ENCODE measurements at regions not wholly inside any gene's neighbourhood (a gene's known extent, or its start where the extent isn't known, plus 50 kb on each side); places are given as distances from the start of the nearest gene placed in this dataset.
"Not testable (repeated sequence)": the region's sequence is repeated elsewhere in the genome, so short reads cannot be mapped to it uniquely, and the experiment has no call there.

DNA sequence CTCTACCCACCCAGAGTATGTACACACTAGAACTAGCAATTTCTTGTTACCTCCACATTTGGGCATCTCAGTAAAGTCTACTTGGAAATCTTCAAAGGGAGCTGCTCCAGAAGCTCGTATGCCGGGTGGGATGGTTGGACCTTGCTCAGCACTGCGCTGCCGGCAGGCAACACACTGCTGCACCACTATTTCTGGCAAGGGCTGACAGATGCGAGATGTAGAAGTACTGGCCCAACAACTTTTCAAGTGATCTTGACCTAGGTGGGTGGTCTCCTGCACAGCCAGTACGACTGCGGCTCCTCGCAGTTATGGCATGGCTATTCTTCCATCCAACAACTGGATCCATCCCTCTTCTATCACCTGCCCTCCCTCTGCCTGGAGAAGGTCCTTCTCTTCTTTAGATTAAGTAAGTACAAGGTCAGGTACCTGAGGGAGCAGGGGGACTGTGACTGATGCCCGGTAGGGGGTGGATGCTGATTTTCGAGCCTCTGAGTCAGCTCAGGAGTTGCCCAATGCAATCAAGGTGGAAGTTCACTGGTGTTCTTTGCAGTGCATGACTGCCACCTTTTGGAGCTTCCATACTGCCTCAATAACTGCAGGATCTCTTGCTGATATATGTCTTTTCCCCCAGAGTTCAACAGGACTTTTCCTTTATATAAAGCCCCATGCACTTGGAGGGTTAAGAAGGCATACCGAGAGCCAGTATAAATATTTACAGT lies 100.4 kb upstream of the SLC1A4 start:
- DNase-seq = no peak

DNA sequence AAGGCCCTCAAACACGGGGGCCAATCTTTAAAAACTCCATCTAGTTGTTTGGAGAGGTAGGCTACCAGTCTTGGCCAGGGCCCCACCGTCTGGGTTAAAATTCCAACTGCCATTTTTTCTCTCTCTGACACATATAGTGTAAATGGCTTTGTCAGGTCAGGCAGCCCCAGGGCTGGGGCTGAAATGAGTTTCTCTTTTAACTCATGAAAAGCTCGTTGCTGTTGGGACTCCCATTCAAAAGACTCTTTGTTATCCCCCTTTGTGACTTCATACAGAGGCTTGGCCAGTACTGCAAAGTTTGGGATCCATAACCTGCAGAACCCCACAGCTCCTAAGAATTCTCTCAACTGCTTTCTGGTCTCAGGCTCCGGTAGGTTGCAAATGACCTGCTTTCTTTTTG lies 99.4 kb upstream of the SLC1A4 start:
- no peak for DNase-seq

DNA sequence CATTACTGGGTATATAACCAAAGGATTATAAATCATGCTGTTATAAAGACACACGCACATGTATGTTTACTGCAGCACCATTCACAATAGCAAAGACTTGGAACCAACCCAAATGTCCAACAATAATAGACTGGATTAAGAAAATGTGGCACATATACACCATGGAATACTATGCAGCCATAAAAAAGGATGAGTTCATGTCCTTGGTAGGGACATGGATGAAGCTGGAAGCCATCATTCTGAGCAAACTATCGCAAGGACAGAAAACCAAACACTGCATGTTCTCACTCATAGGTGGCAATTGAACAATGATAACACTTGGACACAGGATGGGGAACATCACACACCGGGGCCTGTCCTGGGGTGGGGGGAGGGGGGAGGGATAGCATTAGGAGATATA lies 92.6 kb upstream of the SLC1A4 start:
- DNase-seq = not testable (repeated sequence)

DNA sequence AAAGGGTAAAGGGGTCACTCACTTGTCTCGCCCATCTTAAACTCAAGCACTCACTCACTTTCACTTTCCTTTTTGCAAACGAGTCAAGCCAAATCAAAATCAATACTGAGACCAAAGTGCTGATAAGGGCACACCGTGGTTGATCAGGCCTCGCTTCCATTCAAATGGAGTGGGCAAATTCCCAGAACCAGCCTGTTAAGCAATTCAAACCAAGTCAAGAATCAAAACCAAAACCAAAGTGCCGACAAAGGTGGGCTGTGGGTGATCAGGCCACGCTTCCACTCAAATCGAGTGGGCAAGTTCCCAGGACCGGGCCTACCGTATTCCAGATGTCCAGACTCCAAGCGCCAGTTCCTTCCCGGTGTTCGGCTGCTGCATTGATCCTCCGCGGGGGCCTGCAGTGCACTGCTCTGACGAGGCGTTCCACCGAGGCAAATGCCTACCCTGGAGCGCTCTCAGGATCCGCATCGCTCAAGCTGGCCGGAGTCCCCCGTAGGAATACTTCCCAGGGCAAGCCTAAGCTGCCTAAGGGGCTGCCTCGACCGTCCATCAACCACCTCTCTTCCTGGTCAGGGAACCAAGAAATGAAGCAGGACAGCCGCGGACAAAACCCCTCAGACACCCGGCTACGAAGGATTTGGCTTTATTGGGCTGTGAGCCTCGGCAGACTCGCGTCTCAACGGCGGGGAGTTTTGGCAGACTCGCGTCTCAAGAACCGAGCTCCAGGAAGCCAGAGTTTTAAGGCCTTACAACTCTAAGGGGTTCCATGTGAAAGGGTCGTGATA lies 89.9 kb upstream of the SLC1A4 start:
- DNase-seq = no peak

DNA sequence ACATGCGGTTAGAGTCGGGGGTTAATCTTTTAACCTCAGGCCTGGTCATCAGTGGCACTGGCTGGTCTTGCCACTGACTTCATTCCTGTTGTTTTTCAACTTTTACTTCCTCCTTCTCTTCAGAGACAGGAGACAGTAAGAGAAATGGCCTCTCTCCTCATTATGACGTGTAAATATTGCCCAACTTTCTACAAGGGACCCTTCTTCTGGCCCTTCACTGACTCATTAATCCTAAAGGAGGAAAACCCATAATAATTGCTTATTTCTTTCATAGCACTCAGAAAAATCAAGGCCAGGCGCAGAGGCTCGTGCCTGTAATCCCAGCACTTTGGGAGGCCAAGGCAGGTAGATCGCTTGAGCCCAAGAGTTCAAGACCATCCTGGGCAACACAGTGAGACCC lies 89.3 kb upstream of the SLC1A4 start:
- not testable (repeated sequence) for DNase-seq

DNA sequence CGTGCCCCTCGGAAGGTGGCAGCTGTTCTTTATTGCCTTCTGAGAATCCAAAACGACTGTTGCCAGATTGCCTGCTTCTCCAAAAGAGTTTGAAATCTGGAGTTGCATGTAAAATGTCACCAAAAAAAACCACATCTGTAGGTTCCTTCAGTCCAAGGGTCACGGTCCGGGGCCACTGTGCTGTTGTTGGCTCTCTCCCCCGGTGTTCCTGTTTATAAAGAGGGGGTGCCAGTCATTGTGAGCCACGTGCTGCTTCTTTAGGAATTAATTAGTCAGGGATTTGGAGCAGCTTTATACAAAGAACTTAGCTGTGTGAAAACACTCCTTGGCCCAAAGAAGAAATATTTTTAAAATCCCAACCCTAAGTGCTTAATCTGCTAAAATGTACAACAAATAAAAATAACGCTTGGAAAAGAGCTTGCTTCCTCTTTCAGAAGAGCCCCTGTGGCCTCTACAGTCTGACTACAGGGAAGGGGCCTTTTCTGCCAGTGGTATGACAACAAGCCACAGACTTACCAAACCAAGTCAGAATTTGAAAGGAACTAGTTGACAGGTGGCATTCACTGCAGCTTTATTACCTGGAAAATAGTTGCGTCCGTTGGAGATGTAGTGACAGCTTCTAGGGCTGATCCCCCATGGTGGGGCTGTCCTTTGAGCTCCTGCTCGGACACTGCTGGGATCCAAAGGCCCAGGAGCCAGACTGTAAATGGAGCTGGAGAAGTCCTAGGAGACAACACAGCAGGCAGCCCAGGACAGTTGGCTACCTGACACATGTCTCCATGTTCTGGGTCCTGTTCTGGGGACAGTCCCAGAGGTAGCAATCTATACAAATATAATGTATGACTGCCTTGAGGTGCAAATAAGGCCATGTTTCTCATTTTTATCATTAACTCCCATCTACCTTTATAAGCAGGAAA lies 84.5 kb upstream of the SLC1A4 start:
- peak; percentile 40 for DNase-seq

DNA sequence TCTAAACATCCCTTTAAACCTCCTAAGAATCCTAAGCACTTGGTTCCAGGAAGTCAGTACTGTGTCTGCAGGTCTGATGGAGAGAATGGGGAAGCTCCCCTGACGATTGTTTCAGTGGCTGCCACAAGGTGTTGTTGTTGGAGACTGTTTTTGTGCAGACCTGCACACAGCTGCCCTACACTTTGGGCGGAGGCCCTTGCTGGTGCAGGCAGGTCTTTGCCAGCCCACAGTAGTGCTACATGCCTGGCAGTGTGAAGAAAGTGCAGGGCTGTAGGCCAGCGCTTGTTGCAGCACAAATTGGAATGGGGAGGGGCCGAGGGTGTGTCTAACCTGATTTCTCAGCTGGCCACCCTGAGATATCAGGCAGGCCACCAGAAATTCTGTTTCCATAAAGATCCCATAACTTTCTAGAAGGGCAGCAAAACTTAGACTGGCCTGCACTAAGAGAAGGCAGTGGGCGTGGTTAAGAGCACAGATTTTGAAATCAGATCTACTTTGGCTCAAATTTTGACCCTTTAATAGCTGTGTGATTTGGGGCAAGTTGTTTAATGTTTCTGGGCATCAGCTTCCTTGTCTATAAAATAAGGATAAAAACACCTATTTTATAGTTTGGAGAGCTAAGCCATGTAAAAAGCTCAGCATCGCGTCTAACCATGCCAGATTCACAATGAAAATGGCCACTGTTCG lies 83.7 kb upstream of the SLC1A4 start:
- no peak for DNase-seq

DNA sequence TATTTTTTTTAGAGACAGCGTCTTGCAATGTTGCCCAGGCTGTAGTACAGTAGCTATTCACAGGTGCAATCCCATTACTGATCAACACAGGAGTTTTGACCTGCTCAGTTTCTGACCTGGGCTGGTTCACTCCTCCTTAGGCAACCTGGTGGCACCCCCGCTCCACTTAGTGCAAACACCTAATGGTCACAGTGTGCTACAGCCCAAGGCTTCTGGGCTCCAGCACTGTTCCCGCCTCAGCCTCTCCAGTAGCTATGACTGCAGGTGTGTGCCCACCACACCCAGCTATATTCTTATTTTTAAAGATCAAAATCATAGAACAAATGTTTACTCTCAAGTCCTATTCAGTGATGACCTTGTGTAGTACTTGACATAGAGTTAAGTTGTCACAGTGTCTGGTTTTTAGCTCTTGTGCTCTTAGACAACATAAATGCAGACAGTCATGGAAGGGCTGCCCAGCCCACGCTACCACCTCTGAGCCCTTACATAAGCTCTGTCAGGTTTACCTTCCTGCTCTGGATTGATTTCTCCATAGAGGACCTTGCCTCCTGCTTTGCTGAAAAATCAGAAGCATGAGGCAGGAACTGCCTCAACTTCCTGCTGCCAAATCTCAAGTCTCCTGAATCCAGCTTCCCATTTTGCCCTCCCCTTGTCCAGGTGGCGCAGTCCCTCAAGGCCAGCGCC lies 82.2 kb upstream of the SLC1A4 start:
- DNase-seq = no peak

DNA sequence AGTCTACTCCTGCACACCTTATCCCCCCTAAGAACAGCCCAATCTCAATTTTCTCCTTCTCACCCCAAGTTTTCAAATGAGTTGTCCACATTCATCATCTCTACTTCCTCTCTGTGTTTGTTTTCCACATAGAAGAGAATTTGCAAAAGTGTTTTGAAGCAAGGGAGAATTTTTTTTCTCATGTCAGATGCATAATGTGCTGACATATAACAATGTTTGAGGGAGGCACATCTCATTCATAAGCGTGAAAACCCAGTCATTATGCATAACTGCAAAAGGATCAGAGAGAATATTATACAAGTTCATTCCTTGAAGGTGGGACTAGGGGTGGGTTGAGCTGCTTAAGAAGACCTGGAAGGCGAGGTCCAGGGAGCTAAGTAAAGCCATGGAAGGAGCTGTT lies 80.8 kb upstream of the SLC1A4 start:
- no peak for DNase-seq

DNA sequence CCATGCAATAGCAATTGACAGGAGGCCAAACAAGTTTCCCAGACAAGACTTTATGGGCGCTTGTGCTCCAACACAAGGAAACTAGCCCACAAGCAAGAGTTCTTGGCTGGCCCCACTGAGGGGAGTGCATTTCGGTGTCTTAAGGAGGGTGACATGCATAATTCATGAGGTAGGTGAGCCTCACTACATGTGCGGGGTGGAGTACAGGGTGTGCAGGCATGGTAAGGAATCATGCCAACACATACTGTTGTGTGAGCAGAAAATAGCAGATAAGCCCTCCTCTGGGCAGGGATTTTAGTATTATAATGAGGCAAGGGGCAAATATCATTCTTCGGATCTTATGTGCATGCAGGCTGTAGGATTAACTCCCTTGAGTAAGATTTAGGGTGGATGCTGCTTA lies 78.7 kb upstream of the SLC1A4 start:
- DNase-seq = no peak

DNA sequence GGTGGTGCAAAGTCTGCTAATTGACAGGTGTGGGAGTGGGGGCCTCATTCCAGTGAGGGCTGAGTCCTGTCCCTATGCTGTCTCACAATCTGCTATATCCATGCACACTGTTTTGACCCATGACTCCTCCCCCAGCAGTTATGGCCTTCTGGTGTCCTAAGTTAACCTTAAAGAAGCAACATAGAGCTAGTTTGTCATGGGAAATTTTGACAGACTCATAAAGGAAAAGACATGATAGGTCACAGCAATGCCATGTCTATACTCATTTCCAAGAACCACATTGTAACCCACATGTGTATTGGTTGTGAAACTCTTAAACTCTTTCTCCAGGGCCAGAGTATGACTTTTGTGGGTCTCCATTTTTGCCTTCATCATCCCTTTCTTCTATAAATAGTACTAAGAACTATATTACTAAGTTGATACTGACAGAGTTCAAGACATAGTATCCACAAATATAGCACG lies 78.2 kb upstream of the SLC1A4 start:
- peak; percentile 26 for DNase-seq

DNA sequence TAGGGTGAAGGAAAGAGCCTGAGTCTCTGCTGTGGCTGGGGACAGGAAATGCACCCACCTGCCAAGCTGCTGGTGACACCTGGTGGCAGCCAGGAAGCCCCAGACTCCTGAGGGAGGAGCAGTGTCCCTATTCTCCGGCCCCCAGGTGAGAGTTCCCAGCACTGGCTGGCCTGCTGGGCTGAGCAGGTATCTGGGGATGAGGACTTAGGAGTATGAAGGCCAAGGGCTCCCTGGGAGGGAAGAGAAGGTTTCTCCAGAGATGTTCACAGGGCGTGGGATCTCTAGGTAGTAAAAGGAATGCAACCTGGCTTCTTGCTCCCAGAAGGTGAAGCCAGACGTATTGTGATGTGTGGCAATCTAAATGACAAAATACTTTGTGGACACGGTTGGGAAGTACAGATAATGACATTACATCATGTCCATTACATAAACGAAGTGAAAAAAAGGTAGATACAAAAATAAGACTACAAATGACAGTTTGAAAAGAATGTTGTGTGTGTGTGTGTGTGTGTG lies 75.8 kb upstream of the SLC1A4 start:
- peak; percentile 14 for DNase-seq

DNA sequence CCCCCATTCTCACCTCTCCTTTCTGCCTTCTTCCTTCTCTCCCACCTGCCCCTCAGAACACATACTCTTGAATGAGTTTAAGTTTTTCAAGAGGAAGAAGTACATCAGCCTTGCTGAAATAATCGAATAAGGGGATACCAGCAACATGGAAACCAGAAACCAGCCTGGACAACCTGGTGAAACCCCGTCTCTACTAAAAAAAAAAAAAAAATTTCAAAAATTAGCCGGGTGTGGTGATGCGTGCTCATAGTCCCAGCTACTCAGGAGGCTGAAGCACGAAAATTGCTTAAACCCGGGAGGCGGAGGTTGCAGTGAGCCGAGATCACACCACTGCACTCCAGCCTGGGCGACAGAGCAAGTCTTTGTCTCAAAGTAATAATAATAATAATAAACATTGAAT lies 75.0 kb upstream of the SLC1A4 start:
- no peak for DNase-seq

DNA sequence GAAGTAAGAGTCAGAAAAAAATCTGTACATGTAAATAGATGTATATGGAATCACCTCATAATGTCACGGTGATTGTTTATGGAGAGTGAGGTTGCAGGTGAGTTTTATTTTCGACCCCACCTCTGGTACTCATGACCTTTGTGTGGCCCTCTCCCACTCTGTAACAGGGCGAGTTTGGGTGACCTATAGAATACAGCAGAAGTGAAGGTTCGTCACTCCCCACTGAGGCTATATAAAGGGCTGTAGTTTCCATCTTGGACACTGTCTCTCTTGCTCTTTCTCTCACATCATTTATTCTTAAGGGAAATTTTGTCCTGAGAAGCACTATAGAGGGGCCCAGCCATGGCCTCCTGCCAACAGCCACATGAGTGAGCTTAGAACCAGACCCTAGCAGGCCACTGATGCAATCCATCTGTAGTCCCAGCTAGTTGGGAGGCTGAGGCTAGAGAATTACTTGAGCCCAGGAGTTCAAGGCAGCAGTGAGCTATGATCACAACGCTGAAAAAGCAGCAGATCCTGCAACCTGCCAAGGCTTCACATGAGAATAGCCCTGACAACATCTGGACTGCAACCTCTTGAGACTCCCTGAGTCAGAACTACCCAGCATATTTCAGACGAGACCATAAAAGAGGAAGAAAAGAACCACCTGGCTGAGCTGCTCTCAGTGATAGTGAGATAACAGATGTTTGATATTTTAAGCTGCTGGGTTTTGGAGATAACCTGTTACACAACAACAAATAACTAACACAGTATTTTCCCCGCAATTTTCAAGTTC lies 74.3 kb upstream of the SLC1A4 start:
- DNase-seq = peak; percentile 39

DNA sequence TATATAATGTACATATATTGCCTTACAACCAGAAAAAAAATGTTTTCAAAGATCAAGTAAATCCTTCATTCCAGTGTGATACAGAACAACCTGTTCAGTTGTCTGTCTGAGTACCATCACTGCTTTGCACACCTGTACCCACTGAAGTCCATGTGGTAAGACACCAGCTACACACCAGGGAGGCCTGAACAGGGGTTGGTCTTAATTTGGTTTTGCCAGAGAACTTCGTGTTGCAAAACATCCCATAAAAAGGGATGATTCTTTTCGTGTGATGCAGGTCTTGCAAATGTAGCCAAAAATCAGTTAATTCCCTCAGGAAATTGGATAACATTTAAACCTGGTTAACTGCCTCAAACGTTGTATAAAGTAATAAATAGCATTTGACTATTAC lies 73.7 kb upstream of the SLC1A4 start:
- DNase-seq = no peak

DNA sequence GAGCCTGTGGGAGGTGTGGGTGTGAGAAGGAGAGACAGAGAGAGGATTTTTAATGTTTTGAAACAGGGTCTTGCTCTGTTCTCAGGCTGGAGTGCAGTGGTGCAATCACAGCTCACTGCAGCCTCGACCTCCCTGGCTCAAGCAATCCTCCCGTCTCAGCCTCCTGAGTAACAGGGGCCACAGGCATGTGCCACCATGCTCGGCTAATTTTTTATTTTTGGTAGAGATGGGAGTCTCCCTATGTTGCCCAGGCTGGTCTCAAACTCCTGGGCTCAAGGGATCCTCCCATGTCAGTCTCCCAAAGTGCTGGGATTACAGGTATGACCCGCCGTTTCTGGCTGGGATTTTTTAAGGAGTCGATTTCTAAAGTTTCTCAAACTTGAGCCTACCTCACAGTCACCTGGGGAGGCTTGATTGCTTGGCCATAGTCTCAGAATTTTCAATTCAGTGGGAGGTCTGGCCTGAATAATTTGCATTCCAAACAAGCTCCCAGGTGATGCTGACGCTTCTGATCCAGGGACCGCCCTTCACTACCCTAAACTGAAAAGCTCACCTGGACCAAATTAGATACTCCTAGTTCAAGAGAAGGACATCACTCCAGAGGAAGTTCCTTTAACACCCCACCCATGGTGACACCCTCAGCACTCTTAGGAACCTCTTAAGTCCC lies 70.8 kb upstream of the SLC1A4 start:
- no peak for DNase-seq

DNA sequence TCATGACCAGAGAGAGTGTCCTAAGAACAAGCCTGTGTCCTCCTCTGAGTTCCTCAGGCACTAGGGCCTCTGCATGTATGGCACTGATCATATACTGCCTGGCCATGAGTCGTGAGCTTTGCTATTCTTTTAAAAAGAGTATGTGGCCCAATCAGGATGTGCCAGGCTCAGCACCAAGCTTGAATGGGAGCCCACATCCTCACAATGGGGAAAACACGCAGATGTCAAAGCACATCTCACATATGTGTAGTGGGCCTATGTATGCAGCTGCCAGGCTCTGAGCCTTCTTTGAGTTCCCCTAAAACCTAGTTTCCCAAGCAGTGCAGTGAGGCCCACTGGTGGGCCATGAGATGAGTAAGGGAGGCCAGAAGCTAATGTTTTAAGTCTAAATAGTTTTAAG lies 69.9 kb upstream of the SLC1A4 start:
- DNase-seq = no peak

DNA sequence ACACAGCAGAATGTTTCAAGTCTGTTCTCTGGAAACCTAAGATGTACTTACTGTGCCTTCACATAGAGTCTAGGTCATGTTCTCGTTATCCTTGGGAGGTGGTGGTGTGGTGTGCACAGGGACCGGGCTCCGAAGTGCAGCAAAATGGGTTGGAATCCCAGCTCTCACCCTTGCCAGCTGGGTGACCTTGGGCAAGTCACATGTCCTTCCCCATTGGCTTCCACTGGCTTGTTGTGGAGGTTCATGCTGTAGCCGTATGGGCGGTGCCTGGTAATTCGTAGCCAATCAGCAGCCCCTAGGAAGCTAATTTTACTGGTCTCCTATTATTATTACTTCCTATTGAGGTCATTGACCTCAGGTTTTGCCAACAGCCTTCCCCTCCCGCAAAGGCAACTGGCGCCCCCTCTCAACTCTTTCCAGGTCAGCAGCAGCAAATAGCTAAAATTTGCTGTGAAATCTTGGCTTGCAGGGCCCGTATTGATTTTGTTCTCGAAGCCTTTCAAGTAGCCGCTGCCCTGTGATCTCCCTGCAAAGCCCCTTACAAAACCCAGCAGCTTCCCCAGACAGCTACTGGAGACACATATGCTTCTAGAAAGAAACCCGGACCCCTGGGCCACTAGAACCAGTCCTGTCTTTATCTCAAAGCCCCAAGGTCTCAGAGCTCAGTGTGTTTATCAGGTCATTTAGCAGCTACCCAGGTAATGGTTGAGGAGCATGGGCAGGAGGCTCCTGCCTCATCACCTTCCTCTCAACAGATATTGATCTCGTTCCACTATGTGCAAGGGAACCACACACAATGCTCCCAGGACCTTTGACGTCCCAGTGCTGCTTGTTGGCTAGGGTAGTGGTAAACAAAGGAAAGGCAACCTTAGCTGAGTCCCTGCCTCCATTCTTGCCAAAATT lies 66.5 kb upstream of the SLC1A4 start:
- no peak for DNase-seq

DNA sequence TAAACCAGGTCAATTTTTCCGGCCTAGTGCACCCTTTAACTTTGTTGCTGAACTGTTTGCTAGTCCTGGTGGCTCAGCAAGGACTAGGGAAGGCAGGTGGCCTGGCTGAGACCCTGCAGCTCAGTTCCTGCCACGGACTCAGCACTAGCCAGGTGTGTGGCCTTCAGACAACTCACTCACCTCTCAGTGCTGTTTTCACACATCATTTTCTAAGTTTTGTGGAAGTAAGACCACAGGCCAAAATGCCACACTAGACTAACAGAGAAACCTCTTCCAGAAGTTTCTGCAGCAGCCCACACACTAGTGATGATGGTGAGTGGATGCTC lies 65.9 kb upstream of the SLC1A4 start:
- no peak for DNase-seq

All from activated CD4-positive, alpha-beta T cell treated with anti-CD3 and anti-CD28 coated beads, Interleukin-10, Interleukin-2, amounts not matched to agents 100 ng/mL and 50 ng/mL, durations not matched to agents 16 hours and 8 hours (primary cell).